ENCODE measurements at regions not wholly inside any gene's neighbourhood (a gene's known extent, or its start where the extent isn't known, plus 50 kb on each side); places are given as distances from the start of the nearest gene placed in this dataset.

DNA sequence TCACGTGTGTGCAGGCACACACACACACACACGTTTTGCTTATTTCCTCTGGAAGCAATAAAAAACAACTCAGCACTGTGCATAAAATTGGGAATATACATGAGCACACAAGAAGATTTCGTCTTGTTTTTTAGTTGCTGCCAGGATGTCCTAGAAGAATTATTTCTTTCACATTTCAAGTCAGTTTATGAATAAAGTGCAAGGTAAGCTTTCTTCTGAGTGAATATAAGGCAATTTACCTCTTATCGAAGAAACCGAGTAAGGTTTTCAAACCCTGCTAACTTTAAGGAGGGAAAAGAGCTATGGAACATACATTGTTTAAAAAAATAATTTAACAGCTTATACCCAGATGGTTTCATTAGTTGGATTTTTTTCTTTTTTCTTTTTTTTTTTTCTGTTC, 855.4 kb upstream of the NR2F2 start:
- no peak for TF ChIP-seq HDAC2 (IDR thresholded peaks at IDR 0.05; ENCODE audit: borderline replicate concordance in 1 of 2, low read depth in 2 of 2, low read length in 2 of 2)
- TF ChIP-seq, protein P1, sequence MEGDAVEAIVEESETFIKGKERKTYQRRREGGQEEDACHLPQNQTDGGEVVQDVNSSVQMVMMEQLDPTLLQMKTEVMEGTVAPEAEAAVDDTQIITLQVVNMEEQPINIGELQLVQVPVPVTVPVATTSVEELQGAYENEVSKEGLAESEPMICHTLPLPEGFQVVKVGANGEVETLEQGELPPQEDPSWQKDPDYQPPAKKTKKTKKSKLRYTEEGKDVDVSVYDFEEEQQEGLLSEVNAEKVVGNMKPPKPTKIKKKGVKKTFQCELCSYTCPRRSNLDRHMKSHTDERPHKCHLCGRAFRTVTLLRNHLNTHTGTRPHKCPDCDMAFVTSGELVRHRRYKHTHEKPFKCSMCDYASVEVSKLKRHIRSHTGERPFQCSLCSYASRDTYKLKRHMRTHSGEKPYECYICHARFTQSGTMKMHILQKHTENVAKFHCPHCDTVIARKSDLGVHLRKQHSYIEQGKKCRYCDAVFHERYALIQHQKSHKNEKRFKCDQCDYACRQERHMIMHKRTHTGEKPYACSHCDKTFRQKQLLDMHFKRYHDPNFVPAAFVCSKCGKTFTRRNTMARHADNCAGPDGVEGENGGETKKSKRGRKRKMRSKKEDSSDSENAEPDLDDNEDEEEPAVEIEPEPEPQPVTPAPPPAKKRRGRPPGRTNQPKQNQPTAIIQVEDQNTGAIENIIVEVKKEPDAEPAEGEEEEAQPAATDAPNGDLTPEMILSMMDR (IDR thresholded peaks at IDR 0.05; ENCODE audit: control extremely low read depth in 1 of 3, insufficient read depth in 1 of 3, low read depth in 1 of 3, low read length in 3 of 3) = no peak
- TF ChIP-seq GABPA (IDR thresholded peaks at IDR 0.05; ENCODE audit: borderline replicate concordance, insufficient read depth, low read length) = no peak

Data from H1 (cell line).